Progenitor cell of endocrine pancreas (in vitro differentiated cells): ENCODE measurements at regions not wholly inside any gene's neighbourhood (a gene's known extent, or its start where the extent isn't known, plus 50 kb on each side); places are given as distances from the start of the nearest gene placed in this dataset.

Source experiments
- DNase-seq: peaks from one replicate; pipeline ENCODE4 v3.0.0; 2021; ENCODE audit warnings: low spot score; ENCODE audit not compliant: unreplicated experiment
- H3K27ac Mint-ChIP-seq: 2 replicates; pipeline ENCODE4 v1.8.0; 2021; ENCODE audit warnings: mild to moderate bottlenecking, moderate library complexity, mixed read lengths
- H3K27me3 Mint-ChIP-seq: 2 replicates; pipeline ENCODE4 v1.8.0; 2021; ENCODE audit warnings: mixed read lengths
- H3K36me3 Mint-ChIP-seq: 2 replicates; pipeline ENCODE4 v1.8.0; 2022; ENCODE audit warnings: mixed read lengths; ENCODE audit not compliant: insufficient read depth
- H3K4me1 Mint-ChIP-seq: 2 replicates; pipeline ENCODE4 v1.8.0; 2021; ENCODE audit warnings: low read depth, mixed read lengths
- H3K4me3 Mint-ChIP-seq: 2 replicates; pipeline ENCODE4 v1.8.0; 2021; ENCODE audit warnings: low read depth, mild to moderate bottlenecking, moderate library complexity, mixed read lengths
- H3K9me3 Mint-ChIP-seq: 2 replicates; pipeline ENCODE4 v1.8.0; 2021; ENCODE audit warnings: low read depth, mixed read lengths
- TF ChIP-seq, protein P1 (sequence below): fragments of 200-600 bp; sonication (generic); IDR thresholded peaks from one replicate; pipeline ENCODE4 v1.5.0; 2021; ENCODE audit warnings: antibody characterized with exemption, mild to moderate bottlenecking; ENCODE audit not compliant: unreplicated experiment

- no peaks in the 10 kb centered on the region for H3K36me3 Mint-ChIP-seq
- no peaks in the 10 kb centered on the region for H3K9me3 Mint-ChIP-seq
- H3K27ac Mint-ChIP-seq: no peak overlapping the region
- H3K4me3 Mint-ChIP-seq: no peak overlapping the region
- H3K27me3 Mint-ChIP-seq: peaks cover 37% of the 10 kb centered on the region
- TF ChIP-seq, protein P1, sequence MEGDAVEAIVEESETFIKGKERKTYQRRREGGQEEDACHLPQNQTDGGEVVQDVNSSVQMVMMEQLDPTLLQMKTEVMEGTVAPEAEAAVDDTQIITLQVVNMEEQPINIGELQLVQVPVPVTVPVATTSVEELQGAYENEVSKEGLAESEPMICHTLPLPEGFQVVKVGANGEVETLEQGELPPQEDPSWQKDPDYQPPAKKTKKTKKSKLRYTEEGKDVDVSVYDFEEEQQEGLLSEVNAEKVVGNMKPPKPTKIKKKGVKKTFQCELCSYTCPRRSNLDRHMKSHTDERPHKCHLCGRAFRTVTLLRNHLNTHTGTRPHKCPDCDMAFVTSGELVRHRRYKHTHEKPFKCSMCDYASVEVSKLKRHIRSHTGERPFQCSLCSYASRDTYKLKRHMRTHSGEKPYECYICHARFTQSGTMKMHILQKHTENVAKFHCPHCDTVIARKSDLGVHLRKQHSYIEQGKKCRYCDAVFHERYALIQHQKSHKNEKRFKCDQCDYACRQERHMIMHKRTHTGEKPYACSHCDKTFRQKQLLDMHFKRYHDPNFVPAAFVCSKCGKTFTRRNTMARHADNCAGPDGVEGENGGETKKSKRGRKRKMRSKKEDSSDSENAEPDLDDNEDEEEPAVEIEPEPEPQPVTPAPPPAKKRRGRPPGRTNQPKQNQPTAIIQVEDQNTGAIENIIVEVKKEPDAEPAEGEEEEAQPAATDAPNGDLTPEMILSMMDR: no peak
- H3K4me1 Mint-ChIP-seq: no peaks in the 10 kb centered on the region
- DNase-seq: no peak
Observed at GRCh38 chr20:58073945-58074856, 154.3 kb downstream of the ANKRD60 start.

DNA sequence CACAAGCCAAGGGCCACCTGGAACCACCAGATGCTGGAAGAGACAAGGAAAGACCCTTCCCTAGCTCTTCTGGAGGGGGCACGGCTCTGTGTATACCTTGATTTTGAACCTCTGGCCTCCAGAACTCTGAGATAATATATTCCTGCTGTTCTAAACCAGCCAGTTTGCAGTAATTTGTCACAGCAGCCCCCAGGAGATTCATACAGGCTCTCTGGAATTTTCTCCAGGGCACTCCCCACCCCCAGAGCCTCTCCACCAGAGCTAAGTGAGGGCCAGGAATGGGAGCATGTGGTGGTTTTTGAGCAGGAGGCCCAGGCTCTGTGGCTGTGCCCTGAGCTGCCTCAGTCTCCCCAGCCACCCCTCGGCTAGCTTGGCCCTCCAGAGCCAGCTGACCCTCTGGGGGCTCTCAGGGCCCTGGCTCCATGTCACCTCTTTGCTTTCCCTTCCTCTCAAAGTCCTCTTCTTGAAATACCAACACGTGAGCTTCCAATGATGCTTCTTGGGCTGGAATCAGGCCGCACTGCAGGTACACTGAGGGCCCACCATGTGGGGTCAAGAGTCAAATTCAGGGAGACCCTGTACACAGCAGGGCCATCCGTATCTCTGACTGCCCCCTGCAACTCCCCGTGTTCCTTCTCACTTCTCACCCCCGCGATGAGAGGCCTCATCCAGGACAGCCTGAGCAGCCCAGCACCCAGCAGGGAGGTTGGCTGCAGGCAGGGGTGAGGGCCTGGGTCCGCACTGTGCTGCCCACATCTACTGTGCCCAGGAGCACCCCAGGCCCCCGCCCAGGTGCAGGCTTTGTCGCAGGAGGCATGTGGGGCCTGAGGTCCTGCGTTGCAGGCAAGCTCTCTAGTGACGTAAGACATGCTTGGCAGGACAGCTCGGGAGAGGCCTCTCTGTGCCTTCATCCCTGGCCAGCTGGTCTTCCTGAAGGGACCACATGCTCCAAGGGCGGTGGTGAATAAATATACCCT is 155.5 kb downstream of the ANKRD60 start:
- Mint-ChIP-seq H3K4me3 (no peak overlapping the region), H3K27ac (no peak overlapping the region), H3K4me1 (no peaks in the 10 kb centered on the region), H3K36me3 (no peaks in the 10 kb centered on the region), H3K27me3 (peaks cover 40% of the 10 kb centered on the region), H3K9me3 (no peaks in the 10 kb centered on the region)
- no peak for DNase-seq
- TF ChIP-seq, protein P1: no peak

- no peak overlapping the region for H3K4me3 Mint-ChIP-seq
- H3K27me3 Mint-ChIP-seq: peaks cover 39% of the 10 kb centered on the region
Observed at GRCh38 chr20:58071991-58072390, 156.5 kb downstream of the ANKRD60 start.

DNA sequence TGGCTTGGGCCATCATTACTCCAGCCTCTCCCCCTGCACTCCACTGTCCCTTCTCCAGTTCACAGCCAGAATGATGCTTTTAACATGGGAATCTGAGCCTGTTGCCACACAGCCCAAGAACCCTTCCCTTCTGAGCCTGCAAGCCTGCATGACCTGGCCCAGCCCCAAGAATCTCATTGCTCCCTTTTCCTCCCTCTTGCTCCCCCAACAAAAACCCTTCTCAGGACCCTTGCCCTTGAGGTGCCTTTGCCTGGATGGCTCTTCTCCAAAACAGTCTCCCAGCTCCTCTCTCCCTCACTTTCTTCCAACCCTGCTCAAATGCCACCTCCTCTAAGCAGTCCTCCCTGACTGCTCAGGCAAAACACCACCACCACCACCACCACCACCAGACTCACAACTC is 157.2 kb downstream of the ANKRD60 start:
- H3K27ac Mint-ChIP-seq: no peak overlapping the region
- TF ChIP-seq, protein P1: no peak
- peaks cover 37% of the 10 kb centered on the region for H3K27me3 Mint-ChIP-seq
- no peak overlapping the region for H3K4me3 Mint-ChIP-seq
- H3K4me1 Mint-ChIP-seq: no peaks in the 10 kb centered on the region
- DNase-seq: no peak
- H3K36me3 Mint-ChIP-seq: no peaks in the 10 kb centered on the region
- no peaks in the 10 kb centered on the region for H3K9me3 Mint-ChIP-seq

More at GRCh38 chr20:58071991-58072390, 156.5 kb downstream of the ANKRD60 start:
- no peaks in the 10 kb centered on the region for H3K4me1 Mint-ChIP-seq
- no peak overlapping the region for H3K27ac Mint-ChIP-seq
- no peaks in the 10 kb centered on the region for H3K9me3 Mint-ChIP-seq
- DNase-seq: no peak
- no peaks in the 10 kb centered on the region for H3K36me3 Mint-ChIP-seq
- TF ChIP-seq, protein P1: no peak

DNA sequence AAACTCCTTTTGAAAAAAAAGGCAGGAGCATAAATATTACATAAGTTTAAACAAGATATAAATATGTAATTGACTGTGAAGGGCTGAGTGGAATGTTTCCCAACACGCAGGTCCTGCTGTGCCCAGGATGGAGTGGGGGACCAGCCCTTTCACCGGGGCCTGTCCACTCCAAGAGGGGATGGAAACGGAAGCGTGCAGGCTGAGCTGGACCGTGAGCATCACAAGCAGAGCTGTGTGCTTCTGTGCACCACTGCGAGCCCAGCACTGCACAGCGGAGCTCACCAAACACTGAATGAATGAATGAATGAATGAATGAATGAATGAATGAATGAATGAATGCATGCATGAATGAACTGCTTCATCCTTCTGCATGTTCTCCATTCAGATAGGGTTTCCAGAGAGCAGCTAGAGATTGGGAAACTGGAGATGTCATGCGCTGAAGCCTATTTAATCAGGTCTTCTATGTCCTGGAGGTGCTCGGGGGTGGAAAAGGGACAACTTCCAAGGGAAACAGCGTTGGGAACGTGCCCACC is 157.7 kb downstream of the ANKRD60 start:
- no peaks in the 10 kb centered on the region for H3K36me3 Mint-ChIP-seq
- no peak overlapping the region for H3K4me3 Mint-ChIP-seq
- DNase-seq: no peak
- no peaks in the 10 kb centered on the region for H3K4me1 Mint-ChIP-seq
- no peaks in the 10 kb centered on the region for H3K9me3 Mint-ChIP-seq
- TF ChIP-seq, protein P1: no peak
- peaks cover 34% of the 10 kb centered on the region for H3K27me3 Mint-ChIP-seq
- H3K27ac Mint-ChIP-seq: no peak overlapping the region
